Neural progenitor cell (in vitro differentiated cells): ENCODE measurements at regions not wholly inside any gene's neighbourhood (a gene's known extent, or its start where the extent isn't known, plus 50 kb on each side); places are given as distances from the start of the nearest gene placed in this dataset.

Experiments
- DNase-seq: peaks from one replicate; pipeline ENCODE4 v3.0.0-alpha.2; 2016; ENCODE audit warnings: low spot score
- H2AFZ ChIP-seq: fragments of 200-600 bp; sonication (generic); replicated peaks from 2 replicates; pipeline ENCODE4 v1.6.1; 2016; ENCODE audit warnings: antibody characterized with exemption
- H3F3A ChIP-seq: fragments of 200-600 bp; sonication (generic); 2 replicates; pipeline ENCODE4 v1.6.1; 2016; ENCODE audit warnings: antibody characterized with exemption, low read depth
- H3K27ac ChIP-seq: fragments of 200-600 bp; sonication (generic); 2 replicates; pipeline ENCODE4 v1.5.1; 2016; ENCODE audit warnings: mild to moderate bottlenecking
- H3K27me3 ChIP-seq: fragments of 200-600 bp; sonication (generic); 2 replicates; pipeline ENCODE4 v1.6.1; 2016; ENCODE audit warnings: mild to moderate bottlenecking, moderate library complexity
- H3K36me3 ChIP-seq: fragments of 200-600 bp; sonication (generic); 2 replicates; pipeline ENCODE4 v1.5.1; 2016
- H3K4me1 ChIP-seq: fragments of 200-600 bp; sonication (generic); 2 replicates; pipeline ENCODE4 v1.6.1; 2016; ENCODE audit warnings: mixed run types
- H3K4me2 ChIP-seq: fragments of 200-600 bp; sonication (generic); 2 replicates; pipeline ENCODE4 v1.6.1; 2016
- H3K4me3 ChIP-seq: fragments of 200-600 bp; sonication (generic); 2 replicates; pipeline ENCODE4 v1.5.1; 2016
- H3K79me2 ChIP-seq: fragments of 200-600 bp; sonication (generic); 2 replicates; pipeline ENCODE4 v1.6.1; 2016; ENCODE audit warnings: low read depth
- H3K9ac ChIP-seq: fragments of 200-600 bp; sonication (generic); 2 replicates; pipeline ENCODE4 v1.6.1; 2016
- H3K9me3 ChIP-seq: fragments of 200-600 bp; sonication (generic); 2 replicates; pipeline ENCODE4 v1.5.1; 2016; ENCODE audit warnings: low read depth
- H4K20me1 ChIP-seq: fragments of 200-600 bp; sonication (generic); 2 replicates; pipeline ENCODE4 v1.6.1; 2016; ENCODE audit warnings: low read depth
- H3K27ac Mint-ChIP-seq: 3 replicates; pipeline ENCODE4 v1.8.0; 2021; ENCODE audit warnings: mixed read lengths
- H3K27me3 Mint-ChIP-seq: 2 replicates; pipeline ENCODE4 v1.8.0; 2022; ENCODE audit warnings: low read depth, mild to moderate bottlenecking, inconsistent platforms, moderate library complexity, mixed read lengths; ENCODE audit not compliant: insufficient read depth
- H3K36me3 Mint-ChIP-seq: 3 replicates; pipeline ENCODE4 v1.8.0; 2021; ENCODE audit warnings: mixed read lengths
- H3K4me1 Mint-ChIP-seq: 3 replicates; pipeline ENCODE4 v1.8.0; 2021; ENCODE audit warnings: mixed read lengths
- H3K4me3 Mint-ChIP-seq: 3 replicates; pipeline ENCODE4 v1.8.0; 2021; ENCODE audit warnings: mild to moderate bottlenecking, moderate library complexity, mixed read lengths
- H3K9me3 Mint-ChIP-seq: 3 replicates; pipeline ENCODE4 v1.8.0; 2020; ENCODE audit warnings: mixed read lengths
- CTCF ChIP-seq: fragments of 200-600 bp; sonication (generic); IDR thresholded peaks from 2 replicates; pipeline ENCODE4 v1.5.1; 2017; ENCODE audit warnings: antibody characterized with exemption, mild to moderate bottlenecking
- EZH2 ChIP-seq: fragments of 200-600 bp; sonication (generic); IDR thresholded peaks from 2 replicates; pipeline ENCODE4 v1.6.1; 2017; ENCODE audit warnings: antibody characterized with exemption, mild to moderate bottlenecking, moderate library complexity
- EZH2phosphoT487 ChIP-seq: fragments of 200-600 bp; sonication (generic); IDR thresholded peaks from 2 replicates; pipeline ENCODE4 v1.6.1; 2017; ENCODE audit warnings: antibody characterized with exemption

GRCh38 chr21:34018185-34018584 lies 55.2 kb upstream of the MRPS6 start:
- no peak overlapping the region for H2AFZ ChIP-seq
- H3F3A ChIP-seq, result peaks cover 3% of the 10 kb centered on the region
- no peak overlapping the region for H3K4me2 ChIP-seq
- H3K79me2 ChIP-seq, result no peaks in the 10 kb centered on the region
- no peak overlapping the region for H3K27ac ChIP-seq
- TF ChIP-seq CTCF, result no peak
- no peak for TF ChIP-seq EZH2
- TF ChIP-seq EZH2phosphoT487, result no peak
- H3K27me3 ChIP-seq, result no peaks in the 10 kb centered on the region
- no peak for DNase-seq
- peaks cover 3% of the 10 kb centered on the region for H3K27me3 Mint-ChIP-seq
- no peaks in the 10 kb centered on the region for H3K36me3 Mint-ChIP-seq
- no peaks in the 10 kb centered on the region for H3K9me3 ChIP-seq
- H3K4me1 Mint-ChIP-seq, result no peaks in the 10 kb centered on the region
- H3K4me1 ChIP-seq, result peaks cover 11% of the 10 kb centered on the region
- no peaks in the 10 kb centered on the region for H4K20me1 ChIP-seq
- H3K27ac Mint-ChIP-seq, result no peak overlapping the region
- no peak overlapping the region for H3K4me3 Mint-ChIP-seq
- H3K9ac ChIP-seq, result no peak overlapping the region
- H3K4me3 ChIP-seq, result no peak overlapping the region
- H3K9me3 Mint-ChIP-seq, result peaks cover 24% of the 10 kb centered on the region
- no peaks in the 10 kb centered on the region for H3K36me3 ChIP-seq

- Histone ChIP-seq H3K27me3 (no peaks in the 10 kb centered on the region), H3K4me3 (no peak overlapping the region), H3K79me2 (no peaks in the 10 kb centered on the region), H3F3A (no peaks in the 10 kb centered on the region), H3K9me3 (no peaks in the 10 kb centered on the region), H2AFZ (no peak overlapping the region), H3K4me2 (no peak overlapping the region), H3K36me3 (no peaks in the 10 kb centered on the region), H3K27ac (no peak overlapping the region), H3K4me1 (peaks cover 2% of the 10 kb centered on the region), H4K20me1 (no peaks in the 10 kb centered on the region), H3K9ac (no peak overlapping the region)
- no peaks in the 10 kb centered on the region for H3K4me1 Mint-ChIP-seq
- peaks cover 30% of the 10 kb centered on the region for H3K9me3 Mint-ChIP-seq
- no peak overlapping the region for H3K27ac Mint-ChIP-seq
- no peaks in the 10 kb centered on the region for H3K36me3 Mint-ChIP-seq
- no peak for DNase-seq
- H3K4me3 Mint-ChIP-seq, result no peak overlapping the region
- H3K27me3 Mint-ChIP-seq, result peaks cover 3% of the 10 kb centered on the region
- TF ChIP-seq CTCF (no peak), EZH2 (no peak), EZH2phosphoT487 (no peak)
These were observed 56.1 kb upstream of the MRPS6 start for GRCh38 chr21:34017039-34017961.

GRCh38 chr21:34012640-34013039 lies 60.7 kb upstream of the MRPS6 start:
- Mint-ChIP-seq H3K4me3 (no peak overlapping the region), H3K27me3 (no peaks in the 10 kb centered on the region), H3K27ac (no peak overlapping the region), H3K9me3 (peaks cover 54% of the 10 kb centered on the region), H3K36me3 (peaks cover 3% of the 10 kb centered on the region), H3K4me1 (peaks cover 4% of the 10 kb centered on the region)
- no peak for DNase-seq
- Histone ChIP-seq H3K9ac (no peak overlapping the region), H4K20me1 (no peaks in the 10 kb centered on the region), H3K27ac (no peak overlapping the region), H3K79me2 (no peaks in the 10 kb centered on the region), H3K27me3 (no peaks in the 10 kb centered on the region), H2AFZ (no peak overlapping the region), H3K4me3 (no peak overlapping the region), H3K4me2 (no peak overlapping the region), H3K36me3 (no peaks in the 10 kb centered on the region), H3F3A (no peaks in the 10 kb centered on the region), H3K4me1 (no peaks in the 10 kb centered on the region), H3K9me3 (no peaks in the 10 kb centered on the region)
- TF ChIP-seq CTCF (no peak), EZH2phosphoT487 (no peak)
